COLO668 (cell line): ENCODE measurements at regions not wholly inside any gene's neighbourhood (a gene's known extent, or its start where the extent isn't known, plus 50 kb on each side); places are given as distances from the start of the nearest gene placed in this dataset.
"Not testable (repeated sequence)": the region's sequence is repeated elsewhere in the genome, so short reads cannot be mapped to it uniquely, and the experiment has no call there.

Source experiments
- DNase-seq: peaks from one replicate; lab custom pipeline; 2025; ENCODE audit not compliant: unreplicated experiment; lab: John Stamatoyannopoulos, UW

DNA sequence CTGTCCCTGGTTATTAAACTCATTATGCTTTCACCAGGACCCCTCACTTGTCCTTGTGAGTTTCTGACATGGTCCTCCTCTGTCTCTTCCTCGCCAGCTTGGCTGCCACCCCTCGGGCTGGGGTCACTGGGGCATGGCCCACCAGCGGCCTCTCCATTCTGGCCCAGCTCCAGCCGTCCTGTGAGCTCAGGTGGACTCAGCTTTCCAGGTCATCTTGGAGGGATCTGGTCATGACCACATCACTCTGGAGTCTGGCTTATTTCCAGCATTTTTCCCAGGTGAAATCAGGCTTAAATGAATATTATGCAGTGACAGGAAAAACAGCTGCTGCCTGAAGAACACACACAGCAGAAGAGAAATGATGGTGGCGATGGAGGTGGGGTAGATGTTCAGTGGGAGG, 224.5 kb downstream of the ADAMTS15 start:
- DNase-seq: no peak

DNA sequence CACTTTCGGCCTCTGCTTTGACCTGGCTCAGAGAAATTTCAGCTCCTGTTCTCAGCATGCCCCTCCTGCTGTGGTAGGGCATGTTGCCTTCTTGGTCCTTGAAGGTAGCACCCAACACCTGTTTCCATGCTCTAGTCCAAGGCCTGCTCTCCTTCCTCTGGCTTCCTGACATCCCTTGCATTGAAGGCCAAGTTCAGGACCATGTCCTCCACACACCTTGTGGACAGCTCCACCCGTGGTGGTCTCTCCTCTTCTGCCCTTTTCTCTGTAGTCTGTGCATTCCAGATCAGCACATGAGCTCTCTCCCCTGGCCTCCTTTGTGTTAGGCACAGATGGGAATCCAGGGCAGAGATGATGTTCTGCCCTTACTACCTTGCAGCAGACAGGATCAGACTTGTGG, 225.3 kb downstream of the ADAMTS15 start:
- DNase-seq: no peak

DNA sequence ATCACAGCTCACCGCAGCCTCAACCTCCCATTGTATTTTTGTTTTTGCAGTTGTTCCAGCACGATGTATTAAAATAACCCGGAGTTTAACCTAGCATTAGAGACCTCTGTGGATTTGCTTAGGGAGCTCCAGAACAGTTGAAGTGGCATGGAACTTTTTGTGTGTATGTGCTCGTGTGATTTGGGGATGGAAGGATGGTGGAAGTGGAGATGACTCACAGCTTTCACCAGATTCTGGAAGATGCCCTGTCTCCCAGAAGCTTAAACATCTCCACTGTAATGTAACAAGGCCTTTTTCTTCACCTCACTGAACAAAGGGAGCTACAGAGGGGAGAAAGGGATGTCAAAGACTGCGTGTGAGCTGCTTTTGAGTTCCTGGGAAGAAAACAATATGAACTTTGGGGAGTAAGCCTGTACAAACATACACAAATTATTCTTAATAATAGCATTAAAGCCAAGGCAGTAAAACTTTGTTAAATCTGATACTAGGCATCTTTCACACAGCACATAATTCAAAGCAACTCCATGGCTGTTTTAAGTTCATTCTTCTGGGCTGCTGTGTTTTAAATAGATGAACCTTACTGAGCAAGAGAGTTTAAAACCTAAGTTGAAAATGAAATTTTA, 226.4 kb downstream of the ADAMTS15 start:
- no peak for DNase-seq

DNA sequence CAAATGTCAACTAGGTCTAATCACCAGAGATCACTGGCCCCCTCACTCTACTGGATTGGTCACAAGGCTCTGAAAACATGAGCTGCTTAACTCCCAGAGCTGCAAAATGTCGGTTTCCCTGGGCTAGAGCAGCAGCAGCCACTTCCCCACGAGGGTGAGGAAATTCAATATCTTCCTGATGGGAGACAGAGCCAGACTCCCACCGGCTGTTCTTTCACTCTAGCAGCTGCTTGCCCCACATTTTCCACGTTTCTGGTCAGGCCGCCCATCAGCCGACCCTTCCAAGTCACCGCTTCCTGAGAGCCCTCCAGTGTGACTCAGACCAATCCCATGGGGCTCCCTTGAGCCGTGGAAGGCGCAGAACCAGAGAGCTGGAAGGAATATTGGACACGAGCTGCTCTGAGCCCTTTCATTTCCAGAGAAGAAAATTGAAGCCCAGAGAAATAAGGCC, 227.0 kb downstream of the ADAMTS15 start:
- DNase-seq: no peak

DNA sequence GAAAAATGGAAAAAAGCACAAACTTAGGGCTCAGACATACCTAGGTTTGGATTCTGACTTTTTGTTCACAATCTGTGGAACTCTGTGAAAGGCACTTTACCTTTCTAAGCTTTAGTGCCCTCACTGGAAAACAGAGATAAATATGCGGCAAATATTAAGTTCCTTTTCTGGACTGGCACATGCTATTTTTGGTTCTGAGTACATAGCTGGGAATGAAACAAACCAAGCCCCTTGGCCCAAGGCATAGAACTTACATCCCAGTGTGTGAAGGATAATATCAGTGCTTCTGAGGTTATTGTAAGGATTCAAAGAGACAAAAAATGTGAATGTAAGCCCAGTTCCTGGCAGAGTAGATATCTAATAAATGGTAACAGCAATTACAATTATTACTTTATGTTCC, 227.5 kb downstream of the ADAMTS15 start:
- no peak for DNase-seq

DNA sequence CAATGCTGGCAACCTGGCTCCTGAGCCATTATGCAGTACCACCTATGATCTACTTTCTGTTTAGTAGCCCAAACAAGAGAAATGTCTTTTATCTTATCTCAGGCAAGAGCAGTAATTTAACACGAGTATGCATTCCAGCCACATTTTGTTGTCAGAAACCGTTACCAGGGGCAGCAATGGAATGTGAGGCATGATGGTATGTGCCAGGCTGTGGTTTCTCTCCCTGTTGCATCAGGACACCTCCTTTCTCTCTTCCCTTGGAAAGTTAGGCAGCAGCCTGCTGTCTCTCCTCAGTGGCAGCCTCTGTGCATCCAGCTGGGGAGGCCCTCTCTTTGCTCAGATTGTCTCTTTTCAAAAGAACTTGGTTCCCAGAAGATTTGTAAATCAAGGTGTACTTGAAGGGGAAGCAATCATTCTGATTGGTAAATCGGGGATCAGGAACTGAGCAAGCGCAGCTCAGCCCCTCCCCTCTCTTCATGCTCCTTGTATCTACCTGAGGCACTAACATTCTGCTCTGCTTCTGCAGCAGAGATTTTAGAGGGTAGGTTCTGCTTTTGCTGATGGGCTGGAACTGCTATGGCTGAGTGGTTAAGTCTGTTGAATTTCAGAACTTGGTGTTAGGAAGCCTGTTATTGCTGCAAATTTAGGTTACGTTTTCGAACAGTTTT, 229.2 kb downstream of the ADAMTS15 start:
- no peak for DNase-seq

DNA sequence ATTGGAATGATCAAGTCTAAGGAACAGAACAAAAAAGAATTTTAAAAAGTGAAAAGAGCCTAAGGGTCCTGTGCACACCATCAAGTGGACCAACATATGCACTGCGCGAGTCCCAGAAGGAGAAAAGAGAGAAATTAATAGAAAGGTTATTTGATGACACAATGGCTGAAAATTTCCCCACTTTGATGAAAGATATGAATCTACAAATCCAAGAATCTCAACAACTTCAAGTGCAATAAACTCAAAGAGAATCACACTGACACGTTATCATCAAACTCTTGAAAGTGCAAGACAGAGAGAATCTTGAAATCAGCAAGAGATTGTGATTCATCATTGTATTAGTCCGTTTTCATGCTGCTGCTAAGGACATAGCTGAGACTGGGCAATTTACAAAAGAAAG, 230.8 kb downstream of the ADAMTS15 start:
- no peak for DNase-seq

DNA sequence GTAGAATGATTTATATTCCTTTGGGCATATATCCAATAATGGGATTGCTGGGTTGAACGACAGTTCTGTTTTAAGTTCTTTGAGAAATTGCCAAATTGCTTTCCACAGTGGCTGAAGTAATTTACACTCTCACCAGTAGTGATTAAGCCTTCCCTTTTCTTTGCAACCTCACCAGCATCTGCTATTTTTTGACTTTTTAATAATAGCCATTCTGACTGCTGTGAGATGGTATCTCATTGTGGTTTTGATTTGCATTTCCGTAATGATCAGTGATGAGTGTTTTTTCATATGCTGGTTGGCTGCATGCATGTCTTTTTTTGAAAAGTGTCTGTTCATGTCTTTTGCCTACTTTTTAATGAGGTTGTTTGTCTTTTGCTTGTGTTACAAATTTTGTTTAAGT, 233.8 kb downstream of the SNX19 start:
- DNase-seq: not testable (repeated sequence)

DNA sequence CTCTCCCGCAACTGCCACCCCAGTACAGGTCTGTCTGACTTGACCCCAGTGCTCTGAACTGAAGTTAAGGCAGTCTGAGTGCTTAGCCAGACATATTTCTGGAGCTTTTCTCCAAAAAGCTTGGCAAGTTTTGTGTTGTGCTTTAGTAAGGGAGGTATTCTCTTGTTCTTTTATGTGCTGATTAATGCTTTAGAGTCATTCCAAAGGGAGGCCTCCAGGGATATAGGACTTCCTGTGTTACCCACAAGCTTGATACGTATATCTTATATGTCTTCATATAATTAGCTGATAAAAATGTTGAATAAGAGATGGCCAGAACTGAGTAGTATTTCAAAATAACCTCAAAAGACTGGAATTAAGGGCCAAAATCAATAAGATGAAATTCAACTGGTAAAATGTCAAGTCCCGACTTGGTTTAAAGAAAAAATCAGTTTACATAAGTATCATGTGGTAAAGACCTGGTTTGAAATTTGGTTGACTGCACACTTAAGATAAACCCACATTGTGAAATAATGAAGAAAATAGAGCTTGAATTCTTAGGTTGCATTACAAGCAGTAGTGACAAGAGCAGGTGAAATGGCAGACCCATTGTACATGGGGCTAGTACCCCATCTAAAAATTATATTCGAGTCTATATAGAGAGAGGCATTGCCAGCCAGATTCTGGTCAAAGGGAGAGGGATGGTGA, 226.9 kb downstream of the SNX19 start:
- DNase-seq: no peak

DNA sequence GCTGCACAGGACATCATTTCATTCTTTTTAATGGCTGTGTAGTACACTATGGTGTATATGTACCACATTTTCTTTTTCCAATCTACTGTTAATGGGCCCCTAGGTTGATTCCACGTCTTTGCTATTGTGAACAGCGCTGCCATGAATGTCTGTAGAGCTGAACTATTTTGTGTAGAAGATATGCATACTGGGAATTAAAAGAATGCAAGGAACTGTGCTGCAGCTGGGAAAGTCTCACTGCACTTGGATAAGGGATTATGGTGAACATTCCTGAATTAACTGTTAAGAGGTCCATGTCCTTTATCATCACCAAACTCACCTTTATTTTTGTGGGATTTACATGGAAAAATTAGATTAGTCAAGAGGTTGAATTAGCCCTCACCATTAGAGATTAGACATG, 224.7 kb downstream of the SNX19 start:
- no peak for DNase-seq

DNA sequence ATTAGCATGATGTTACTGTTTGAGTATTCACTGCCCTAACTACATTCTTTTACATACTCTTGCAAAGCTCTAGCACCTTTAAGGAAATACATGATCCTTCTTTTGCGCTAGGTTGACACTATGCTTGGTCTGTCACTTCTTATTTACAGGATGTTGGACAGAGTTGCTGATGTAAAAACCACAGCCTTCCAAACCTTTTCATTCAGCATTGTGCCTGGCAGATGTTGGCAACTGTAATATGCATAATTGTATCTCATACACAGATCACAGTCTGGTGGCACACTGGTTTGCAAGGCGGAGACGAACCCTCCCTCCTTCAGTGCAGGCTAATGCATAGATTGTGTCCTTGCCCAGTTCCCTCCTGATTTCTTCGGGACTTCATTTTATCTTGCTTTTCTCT, 224.1 kb downstream of the SNX19 start:
- DNase-seq: no peak

DNA sequence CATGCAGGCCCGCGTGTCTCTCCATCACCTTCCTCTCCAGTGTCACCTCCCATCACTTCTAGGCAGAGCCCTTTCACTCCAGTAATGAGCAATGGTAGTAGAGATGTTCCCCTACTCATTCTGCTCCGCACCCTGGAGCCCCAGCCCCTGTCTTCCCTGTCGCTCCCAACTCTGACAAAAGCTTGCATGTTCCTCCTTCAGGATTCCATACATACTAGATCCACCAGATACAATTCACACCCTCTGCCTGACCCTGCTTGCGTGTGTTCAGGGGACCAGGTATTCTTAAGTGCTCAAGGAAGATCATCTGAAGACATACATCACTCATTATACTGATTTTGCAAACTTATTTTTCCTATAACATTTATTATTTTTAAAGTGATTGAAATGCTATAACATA, 222.7 kb downstream of the SNX19 start:
- no peak for DNase-seq

DNA sequence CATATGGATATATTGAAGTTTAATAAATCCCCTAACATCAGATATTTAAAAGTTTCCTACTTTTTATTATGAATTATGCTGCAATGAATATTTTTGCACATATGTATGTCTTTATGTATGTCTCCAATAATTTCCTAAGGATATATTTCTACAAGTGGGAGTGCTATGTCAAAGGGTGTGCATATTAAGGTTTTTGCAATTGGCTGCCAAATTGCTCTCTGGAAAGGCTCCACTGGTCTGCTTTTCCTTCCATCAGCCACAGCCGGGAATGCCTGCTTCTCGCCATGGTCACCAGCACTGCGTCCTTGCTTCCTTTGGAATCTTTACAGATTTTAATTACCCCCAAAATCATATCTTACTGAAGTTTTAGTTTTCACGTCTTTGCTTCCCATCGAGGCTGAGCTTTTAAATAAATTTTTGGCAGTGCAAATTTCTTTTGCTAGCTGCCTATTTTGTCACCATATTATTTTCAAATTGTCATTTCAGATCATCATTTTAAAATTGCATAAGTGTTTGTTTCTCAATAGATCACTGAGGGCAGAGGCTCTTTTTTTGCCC, 221.7 kb downstream of the SNX19 start:
- no peak for DNase-seq

DNA sequence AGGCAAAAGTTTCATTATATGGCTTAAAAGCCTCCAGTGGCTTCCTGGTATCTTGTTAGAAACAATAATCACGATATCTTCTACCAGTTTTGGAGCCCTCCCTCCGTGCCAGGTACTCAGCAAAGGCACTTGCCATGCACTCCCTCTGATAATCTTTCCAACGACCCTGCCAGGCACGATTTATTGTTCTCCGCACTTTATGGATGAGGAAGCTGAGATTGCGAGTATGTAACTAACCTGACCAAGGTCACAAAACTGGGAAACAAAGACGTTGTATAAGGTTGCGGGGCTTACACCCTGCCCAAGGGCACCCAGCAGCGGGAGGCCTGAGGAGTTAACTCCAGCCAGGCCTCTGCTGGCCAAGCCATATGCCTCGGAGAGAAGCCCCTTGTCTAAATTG, 218.1 kb downstream of the SNX19 start:
- no peak for DNase-seq

DNA sequence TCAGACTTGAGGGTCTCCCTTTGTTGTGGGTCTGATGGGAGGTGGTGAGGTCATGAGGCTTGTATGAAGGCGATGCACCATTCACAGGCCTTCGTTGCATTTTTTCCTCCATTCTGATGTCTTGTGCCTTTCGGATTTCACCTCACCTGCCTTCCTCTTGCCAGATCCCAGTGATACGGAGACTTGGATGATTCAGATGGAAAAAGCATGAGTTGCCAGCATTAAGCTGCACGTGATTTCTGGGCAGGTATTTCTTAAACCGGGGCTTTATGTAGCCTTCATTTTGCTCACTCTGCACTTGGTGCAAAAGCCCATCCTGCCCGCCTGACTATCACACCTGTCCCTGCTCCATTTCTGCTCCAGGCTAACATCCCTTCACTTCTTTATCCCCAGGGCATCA, 216.7 kb downstream of the SNX19 start:
- DNase-seq: no peak

DNA sequence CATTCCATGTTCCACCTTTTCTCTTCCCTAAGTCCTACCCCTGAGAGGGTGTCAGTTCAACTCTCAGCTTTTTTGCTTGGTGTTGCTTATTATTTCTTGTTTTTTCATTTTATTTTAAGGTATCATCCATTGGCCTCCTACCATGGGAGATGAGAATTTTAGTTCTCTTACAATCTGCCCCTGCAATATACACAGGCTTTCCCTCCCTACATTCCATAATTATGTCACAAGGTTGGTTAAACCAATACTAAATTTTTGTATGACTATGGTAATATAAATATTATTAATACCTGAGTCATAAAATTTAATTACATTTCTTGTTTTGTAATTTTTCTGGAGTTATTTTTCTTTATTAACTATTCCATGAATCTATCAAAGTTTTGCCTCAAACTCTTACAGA, 216.2 kb downstream of the SNX19 start:
- DNase-seq: no peak

DNA sequence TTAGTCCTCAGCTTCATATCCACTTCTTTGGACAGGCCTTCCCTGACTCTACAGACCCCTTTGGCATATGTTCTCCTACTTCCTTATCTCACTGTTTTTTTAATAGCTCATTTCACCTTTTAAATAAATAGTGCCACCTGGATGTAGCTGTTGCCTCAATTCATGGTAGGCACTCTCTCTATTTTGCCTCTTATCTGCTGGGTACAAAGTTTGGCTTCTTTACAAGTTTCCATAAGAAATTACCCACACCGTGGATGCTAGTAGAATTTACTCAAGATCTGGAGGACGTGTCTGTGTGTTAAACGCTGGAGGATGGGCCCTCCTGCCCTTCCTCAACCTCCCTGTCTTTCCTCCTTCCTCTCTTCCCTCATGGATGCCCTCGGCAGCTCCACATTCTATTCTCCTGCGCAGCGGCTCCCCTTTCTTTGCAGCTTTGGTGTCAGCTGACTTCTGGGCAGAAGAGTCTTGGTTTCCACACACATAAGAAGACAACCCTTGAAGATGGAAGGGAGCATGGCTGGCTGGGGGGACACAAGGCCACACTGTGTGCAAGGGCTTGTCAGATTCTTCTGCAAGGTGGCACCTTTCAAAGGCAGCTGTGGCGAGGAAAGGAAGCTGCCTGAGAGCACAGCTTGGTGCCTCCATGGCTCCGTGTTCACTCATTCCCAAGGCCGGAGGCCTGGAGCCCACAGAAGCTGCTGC, 212.6 kb downstream of the SNX19 start:
- no peak for DNase-seq

DNA sequence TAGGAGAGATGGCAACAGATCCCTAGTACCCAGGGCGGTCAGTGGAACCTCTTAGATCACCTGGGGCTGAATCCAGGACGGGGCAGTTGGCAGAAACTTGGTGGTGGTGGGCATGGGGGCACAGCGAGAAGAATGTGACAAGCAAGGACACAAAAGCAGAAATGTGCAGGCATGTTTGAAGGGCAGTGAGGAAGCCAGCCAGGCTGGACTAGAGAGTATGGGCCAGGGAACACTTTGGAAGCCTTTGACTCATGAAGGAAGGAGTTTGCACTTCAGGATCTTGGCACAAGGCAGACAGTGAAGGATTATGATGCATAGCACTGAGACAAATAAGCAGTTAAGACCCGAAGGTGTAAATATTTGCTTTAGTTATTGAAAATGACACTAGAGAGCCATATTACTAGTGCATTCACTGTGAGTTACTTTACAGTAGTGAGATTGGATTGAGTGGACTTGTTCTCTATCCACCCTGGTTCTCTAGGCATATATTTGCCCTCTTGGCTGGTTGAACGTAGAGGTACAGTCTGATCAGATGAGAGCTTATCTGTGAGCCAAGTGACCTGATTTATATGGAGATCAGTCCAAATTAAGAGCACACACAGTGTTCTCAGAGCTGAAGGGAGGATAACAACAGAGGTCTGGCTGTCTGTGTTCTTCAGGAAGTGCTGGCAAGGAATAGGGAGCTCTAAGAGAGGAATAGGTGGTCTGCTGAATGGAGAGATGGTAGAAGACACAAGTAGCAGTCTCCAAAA, 210.4 kb downstream of the SNX19 start:
- no peak for DNase-seq

DNA sequence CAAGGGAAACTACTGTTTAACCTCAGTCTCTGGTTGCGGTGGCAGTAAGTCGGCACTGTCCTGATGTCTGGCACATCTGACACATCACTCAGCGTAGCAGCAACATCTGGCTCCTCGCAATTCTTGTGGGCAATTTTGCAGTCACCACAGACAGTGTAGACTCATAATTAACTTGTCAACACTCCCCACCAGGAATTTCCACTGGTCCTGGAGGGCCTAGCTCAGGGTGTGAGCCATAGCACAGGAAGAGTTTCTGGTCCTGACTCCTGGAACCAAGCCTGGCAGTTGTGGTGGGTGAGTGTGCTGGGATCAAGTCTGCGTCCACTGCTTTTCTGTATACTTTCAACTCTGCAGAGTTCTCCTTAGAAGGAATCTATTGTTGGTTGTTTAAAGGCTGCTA, 209.7 kb downstream of the SNX19 start:
- DNase-seq: no peak

DNA sequence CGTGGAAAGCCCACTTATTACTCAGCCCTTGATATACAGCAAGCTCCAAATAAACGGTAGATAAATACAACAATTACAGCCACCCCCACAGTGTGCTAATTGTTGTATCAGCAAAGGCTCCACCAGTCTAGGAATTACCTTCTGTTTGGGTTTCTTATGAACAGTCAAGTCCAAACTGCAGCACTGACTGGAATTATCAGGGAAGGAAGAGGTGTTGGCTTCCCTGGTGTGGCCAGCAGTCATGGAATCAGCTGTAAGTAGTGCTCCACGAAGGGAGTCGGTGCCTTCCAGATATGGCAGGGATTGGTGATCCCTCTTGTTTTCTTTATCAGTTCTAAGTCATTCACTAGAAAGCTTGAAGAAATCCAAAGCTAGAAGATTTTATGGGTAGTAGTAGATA, 209.1 kb downstream of the SNX19 start:
- DNase-seq: no peak

DNA sequence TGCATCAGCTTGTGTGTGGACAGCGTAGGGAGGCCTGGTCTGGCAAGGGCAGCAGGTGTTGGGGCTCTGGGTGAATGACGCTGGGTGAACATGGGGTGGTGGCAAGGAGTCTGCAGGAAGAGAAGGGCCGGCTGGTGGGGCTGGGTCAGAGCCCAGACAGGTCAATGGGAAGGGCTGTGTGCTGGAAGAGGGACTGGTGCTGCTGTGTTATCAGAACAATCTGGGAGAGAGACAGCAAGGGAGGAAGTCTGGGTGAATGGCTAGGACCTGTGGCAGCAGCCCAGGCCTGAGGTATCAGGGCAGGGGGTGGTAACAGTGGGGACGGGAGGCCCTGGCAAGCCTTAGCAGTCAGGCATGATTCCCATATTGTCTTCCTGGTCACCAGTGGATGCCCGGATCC, 206.7 kb downstream of the SNX19 start:
- no peak for DNase-seq
